ENCODE measurements at regions not wholly inside any gene's neighbourhood (a gene's known extent, or its start where the extent isn't known, plus 50 kb on each side); places are given as distances from the start of the nearest gene placed in this dataset.
"Not testable (repeated sequence)": the region's sequence is repeated elsewhere in the genome, so short reads cannot be mapped to it uniquely, and the experiment has no call there.

- in situ Hi-C loops (cut with HindIII; ENCODE audit: low sequenced_read_pairs): no loop called here
These were observed 89.6 kb upstream of the PMAIP1 start for GRCh38 chr18:59810183-59810582.

GRCh38 chr18:59802031-59802430 lies 97.8 kb upstream of the PMAIP1 start:
- no peak for DNase-seq (ENCODE audit: low spot score)
- in situ Hi-C loops (cut with HindIII; ENCODE audit: low sequenced_read_pairs): no loop called here

More at GRCh38 chr18:59810183-59810582, 89.6 kb upstream of the PMAIP1 start:
- no peak for DNase-seq (ENCODE audit: low spot score)

DNA sequence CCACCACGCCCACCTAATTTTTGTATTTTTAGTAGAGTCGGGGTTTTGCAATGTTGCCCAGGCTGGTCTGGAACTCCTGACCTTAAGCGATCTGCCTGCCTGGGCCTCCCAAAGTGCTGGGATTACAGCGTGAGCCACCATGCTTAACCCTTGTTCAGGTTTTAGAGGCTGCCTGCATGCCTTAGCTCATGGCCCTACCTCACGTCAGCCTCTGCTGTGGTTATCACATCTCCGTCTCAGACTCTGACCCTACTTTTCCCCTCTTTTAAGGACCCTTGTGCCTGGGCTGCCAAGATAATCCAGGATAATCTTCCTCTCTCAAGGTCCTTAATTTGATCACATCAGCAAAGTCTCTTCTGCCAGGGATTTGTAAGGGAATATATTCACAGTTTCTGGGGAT lies 98.2 kb upstream of the PMAIP1 start:
- in situ Hi-C loops (cut with HindIII; ENCODE audit: low sequenced_read_pairs): no loop called here
- DNase-seq (ENCODE audit: low spot score): no peak

DNA sequence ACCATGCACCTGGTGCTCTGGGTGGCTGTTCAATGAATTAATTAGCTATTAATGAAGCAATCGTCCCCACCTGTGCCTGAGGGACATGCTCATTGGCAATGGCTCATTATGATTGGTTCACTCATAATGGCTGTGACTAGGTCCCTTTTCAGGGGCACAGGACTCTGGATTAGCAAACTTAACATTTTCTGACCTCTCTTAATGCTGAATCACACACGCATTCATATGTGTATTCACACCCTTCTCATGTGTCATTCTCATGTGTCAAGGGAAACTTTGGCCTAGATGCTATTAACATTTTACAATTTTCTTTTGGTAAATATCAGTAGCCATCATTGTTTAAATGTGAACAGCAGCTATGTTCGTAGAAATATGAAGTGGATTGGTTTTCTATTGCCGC lies 98.9 kb upstream of the PMAIP1 start:
- in situ Hi-C loops (cut with HindIII; ENCODE audit: low sequenced_read_pairs): no loop called here
- DNase-seq (ENCODE audit: low spot score): no peak

DNA sequence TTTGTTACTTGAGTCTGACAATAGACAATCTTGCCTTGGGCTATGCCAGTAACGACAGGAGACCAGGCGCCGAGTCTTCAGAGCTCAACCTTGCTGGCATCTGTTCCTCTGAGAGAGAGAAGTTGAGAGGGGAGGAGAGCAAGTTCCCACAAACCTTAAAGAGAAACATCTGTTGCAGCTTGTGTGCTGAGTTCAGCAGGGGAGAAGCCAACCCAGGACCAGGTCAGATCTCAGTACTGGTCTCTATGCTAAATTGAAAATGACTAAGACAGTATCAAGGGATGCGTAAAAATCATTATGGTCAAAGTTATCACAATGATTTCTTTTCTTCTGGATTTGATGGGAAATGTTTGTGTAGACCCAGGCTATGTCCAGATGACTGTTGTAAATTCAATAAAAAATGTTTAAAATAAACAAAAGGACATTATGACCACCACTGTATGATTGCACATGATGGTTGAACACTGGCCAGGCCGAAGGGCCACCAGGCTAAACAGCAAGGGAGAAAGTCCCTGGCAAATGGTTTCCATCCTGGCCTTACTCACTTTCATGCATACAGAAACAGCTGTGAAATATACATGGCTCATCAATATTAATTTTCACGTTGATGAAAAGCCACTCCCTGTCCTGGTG lies 100.3 kb upstream of the PMAIP1 start:
- in situ Hi-C loops (cut with HindIII; ENCODE audit: low sequenced_read_pairs): no loop called here

DNA sequence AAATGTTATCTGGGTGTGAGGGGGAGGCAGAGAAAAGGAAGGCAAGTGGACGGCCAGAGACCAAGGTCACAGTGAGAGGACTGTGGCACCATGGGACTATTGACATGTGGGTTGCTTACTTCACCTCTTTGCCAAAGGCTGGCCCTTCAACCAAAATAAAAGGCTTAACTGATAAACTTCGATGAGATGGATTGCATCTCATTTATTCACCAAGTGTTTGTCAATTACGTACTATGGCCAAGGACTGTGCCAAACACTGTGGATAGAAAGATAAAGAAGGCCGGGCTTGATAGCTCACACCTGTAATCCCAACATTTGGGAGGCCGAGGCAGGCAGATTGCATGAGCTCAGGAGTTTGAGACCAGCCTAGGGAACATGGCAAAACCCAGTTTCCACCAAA lies 98.7 kb upstream of the CCBE1 start:
- in situ Hi-C loops (cut with HindIII; ENCODE audit: low sequenced_read_pairs): no loop called here
- DNase-seq (ENCODE audit: low spot score): no peak

More for the DNA sequence above, 100.3 kb upstream of the PMAIP1 start:
- no peak for DNase-seq (ENCODE audit: low spot score)

- in situ Hi-C loops (cut with HindIII; ENCODE audit: low sequenced_read_pairs): no loop called here
- DNase-seq (ENCODE audit: low spot score): no peak
These were observed 95.1 kb upstream of the CCBE1 start for GRCh38 chr18:59792353-59792752.

- in situ Hi-C loops (cut with HindIII; ENCODE audit: low sequenced_read_pairs); DNase-seq (ENCODE audit: low spot score): not testable (repeated sequence)
These were observed 93.2 kb upstream of the CCBE1 start for GRCh38 chr18:59790346-59790936.

GRCh38 chr18:59788791-59789106 lies 91.5 kb upstream of the CCBE1 start:
- in situ Hi-C loops (cut with HindIII; ENCODE audit: low sequenced_read_pairs): no loop called here
- no peak for DNase-seq (ENCODE audit: low spot score)

- DNase-seq (ENCODE audit: low spot score): no peak
- in situ Hi-C loops (cut with HindIII; ENCODE audit: low sequenced_read_pairs): no loop called here
These were observed 91.0 kb upstream of the CCBE1 start for GRCh38 chr18:59787998-59788790.

GRCh38 chr18:59784694-59785093 lies 87.5 kb upstream of the CCBE1 start:
- in situ Hi-C loops (cut with HindIII; ENCODE audit: low sequenced_read_pairs): no loop called here
- no peak for DNase-seq (ENCODE audit: low spot score)

GRCh38 chr18:59783138-59783537 lies 85.9 kb upstream of the CCBE1 start:
- DNase-seq (ENCODE audit: low spot score): peak; percentile 6
- in situ Hi-C loops (cut with HindIII; ENCODE audit: low sequenced_read_pairs): no loop called here

DNA sequence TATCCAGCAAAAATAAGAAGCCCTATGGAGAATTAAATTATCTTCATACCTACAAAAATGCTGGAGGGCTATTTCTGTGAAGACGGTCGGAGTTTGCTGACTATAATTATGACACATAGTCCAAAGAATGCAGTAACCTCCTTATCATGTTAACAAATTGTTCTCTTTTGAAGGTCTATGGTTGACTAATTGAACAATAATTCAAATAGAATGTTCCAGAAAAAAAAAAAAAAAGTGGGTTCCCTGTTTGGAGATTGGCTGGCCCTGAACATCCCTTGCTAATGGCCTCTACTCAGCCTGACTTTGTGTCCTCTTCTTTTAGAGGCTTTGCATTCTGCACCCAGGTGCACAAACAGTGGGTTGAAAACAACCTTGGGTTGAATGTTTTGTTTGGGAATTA lies 82.8 kb upstream of the CCBE1 start:
- no peak for DNase-seq (ENCODE audit: low spot score)
- in situ Hi-C loops (cut with HindIII; ENCODE audit: low sequenced_read_pairs): no loop called here

DNA sequence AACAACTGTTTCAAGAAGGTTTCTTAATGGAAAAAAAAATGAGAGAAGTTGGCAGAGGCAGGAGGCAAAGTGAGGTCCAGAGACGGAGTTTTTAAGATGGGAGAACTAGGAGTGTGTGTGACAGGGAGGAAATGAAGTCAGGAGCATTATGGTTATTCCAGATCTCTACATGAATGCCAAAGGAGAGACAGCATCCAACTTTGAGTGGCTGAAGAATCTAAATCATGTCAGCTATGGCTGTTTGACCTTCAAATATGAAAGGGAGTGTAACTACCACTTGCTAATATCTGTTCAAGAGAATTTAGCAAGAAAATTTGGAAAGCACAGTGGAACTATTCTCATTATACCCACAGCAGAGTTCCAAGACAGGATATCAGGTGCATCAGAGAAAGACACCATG lies 81.2 kb upstream of the CCBE1 start:
- no peak for DNase-seq (ENCODE audit: low spot score)
- in situ Hi-C loops (cut with HindIII; ENCODE audit: low sequenced_read_pairs): no loop called here

GRCh38 chr18:59777636-59778035 lies 80.4 kb upstream of the CCBE1 start:
- in situ Hi-C loops (cut with HindIII; ENCODE audit: low sequenced_read_pairs): no loop called here
- no peak for DNase-seq (ENCODE audit: low spot score)

DNA sequence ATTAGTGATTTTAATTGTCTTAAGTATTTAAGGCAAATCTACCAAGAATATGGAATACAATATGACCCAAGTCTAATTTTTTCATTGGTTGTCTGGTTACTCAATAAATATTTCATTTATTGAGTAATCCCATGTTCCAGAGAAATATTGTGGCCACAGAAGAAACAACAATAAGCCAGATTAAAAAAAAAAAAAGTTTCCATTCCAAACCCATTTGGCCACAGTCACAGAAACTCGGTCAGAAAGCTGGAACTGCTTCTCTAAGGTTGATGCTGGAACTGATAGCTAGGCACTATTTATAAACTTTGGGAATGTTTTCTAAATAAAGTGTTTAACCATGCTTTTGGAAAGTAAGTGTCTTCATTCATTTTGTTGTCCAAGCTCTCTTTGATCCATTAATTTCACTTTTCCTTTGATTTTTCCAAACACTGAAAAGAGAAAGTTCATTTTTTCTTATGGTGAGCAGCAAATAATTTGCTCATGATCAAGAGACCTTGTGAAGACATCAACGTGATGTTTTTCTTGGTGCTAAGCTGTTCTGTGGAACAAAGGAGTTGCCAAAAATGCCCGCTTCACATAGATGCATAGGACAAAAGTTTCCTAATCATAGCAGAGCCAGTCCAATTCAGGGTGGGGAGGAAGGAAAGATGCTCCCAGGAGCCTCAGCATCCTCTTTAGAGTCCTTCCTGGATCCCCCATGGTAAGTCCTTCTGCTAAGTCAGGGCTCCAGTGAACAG lies 72.1 kb upstream of the CCBE1 start:
- in situ Hi-C loops (cut with HindIII; ENCODE audit: low sequenced_read_pairs): no loop called here
- no peak for DNase-seq (ENCODE audit: low spot score)

DNA sequence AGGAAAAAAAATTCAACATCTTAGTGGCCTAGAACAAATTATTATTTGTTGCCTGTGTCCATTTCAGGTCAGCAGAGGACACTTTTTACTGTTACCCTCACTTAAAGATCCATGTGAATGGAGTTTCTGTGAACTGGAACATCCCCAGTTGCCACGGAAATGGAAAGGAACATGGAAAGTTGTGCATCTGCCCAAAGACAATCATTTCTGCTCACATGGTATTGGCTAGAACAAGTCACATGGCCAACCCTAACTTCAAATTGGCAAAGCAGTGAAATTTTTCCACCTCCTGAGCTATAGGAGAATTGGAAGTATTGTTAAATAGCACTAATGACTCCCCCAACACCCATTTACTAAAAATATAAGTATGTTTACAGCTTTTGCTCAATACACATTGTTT lies 71.2 kb upstream of the CCBE1 start:
- in situ Hi-C loops (cut with HindIII; ENCODE audit: low sequenced_read_pairs): no loop called here

GRCh38 chr18:59767732-59768131 lies 70.5 kb upstream of the CCBE1 start:
- no peak for DNase-seq (ENCODE audit: low spot score)
- in situ Hi-C loops (cut with HindIII; ENCODE audit: low sequenced_read_pairs): no loop called here

More for the DNA sequence above, 71.2 kb upstream of the CCBE1 start:
- DNase-seq (ENCODE audit: low spot score): no peak

GRCh38 chr18:59765343-59765742 lies 68.1 kb upstream of the CCBE1 start:
- DNase-seq (ENCODE audit: low spot score): no peak
- in situ Hi-C loops (cut with HindIII; ENCODE audit: low sequenced_read_pairs): no loop called here

GRCh38 chr18:59764281-59764680 lies 67.1 kb upstream of the CCBE1 start:
- in situ Hi-C loops (cut with HindIII; ENCODE audit: low sequenced_read_pairs): no loop called here
- no peak for DNase-seq (ENCODE audit: low spot score)

Measured in G401 (cell line).